ENCODE measurements at regions not wholly inside any gene's neighbourhood (a gene's known extent, or its start where the extent isn't known, plus 50 kb on each side); places are given as distances from the start of the nearest gene placed in this dataset.

DNA sequence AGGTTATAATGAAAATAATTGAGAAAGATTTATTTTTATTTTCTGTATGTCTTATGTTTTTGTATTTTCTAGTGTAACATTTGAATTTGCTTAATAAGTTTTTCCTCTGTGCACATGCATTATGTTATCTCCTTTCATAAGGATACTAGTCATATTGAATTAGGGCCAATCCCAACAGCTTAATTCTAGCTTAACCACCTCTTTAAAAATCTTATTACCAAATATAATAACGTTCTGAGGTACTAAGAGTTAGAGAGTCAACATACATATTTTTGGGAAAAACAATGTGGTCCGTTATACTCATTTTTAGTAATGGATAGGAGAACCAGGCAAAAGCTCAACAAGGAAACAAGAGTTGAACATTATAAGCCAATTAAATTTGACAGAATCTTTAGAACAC is 845.6 kb upstream of the SEL1L start:
- TF ChIP-seq, protein P1, sequence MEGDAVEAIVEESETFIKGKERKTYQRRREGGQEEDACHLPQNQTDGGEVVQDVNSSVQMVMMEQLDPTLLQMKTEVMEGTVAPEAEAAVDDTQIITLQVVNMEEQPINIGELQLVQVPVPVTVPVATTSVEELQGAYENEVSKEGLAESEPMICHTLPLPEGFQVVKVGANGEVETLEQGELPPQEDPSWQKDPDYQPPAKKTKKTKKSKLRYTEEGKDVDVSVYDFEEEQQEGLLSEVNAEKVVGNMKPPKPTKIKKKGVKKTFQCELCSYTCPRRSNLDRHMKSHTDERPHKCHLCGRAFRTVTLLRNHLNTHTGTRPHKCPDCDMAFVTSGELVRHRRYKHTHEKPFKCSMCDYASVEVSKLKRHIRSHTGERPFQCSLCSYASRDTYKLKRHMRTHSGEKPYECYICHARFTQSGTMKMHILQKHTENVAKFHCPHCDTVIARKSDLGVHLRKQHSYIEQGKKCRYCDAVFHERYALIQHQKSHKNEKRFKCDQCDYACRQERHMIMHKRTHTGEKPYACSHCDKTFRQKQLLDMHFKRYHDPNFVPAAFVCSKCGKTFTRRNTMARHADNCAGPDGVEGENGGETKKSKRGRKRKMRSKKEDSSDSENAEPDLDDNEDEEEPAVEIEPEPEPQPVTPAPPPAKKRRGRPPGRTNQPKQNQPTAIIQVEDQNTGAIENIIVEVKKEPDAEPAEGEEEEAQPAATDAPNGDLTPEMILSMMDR (IDR thresholded peaks at IDR 0.05), result no peak
- H3K36me3 ChIP-seq (ENCODE audit: insufficient read depth, low read length), result no peaks in the 10 kb centered on the region
- H3K4me3 ChIP-seq (ENCODE audit: low read length), result no peak overlapping the region
- H3K36me3 Mint-ChIP-seq (ENCODE audit: low read depth), result no peaks in the 10 kb centered on the region
- peaks cover 13% of the 10 kb centered on the region for H3K9me3 Mint-ChIP-seq
- CTCF ChIA-PET, result no interaction called here
- no peak overlapping the region for H3K27ac Mint-ChIP-seq
- no peaks in the 10 kb centered on the region for H3K27me3 Mint-ChIP-seq
- ATAC-seq (ENCODE audit: poor library complexity) (no peak), DNase-seq (no peak)
- no peak overlapping the region for H3K27ac ChIP-seq (ENCODE audit: low read depth in 1 of 2, low read length in 2 of 2)
- H3K27me3 ChIP-seq (ENCODE audit: control insufficient read depth in 1 of 2, insufficient read depth in 2 of 2, low read length in 2 of 2), result no peaks in the 10 kb centered on the region
- no peak overlapping the region for H3K4me3 Mint-ChIP-seq
- no peaks in the 10 kb centered on the region for H3K4me1 ChIP-seq (ENCODE audit: insufficient read depth, low read length)
- no peaks in the 10 kb centered on the region for H3K4me1 Mint-ChIP-seq (ENCODE audit: low read depth)
- intact Hi-C loops (cut with DNase I, micrococcal nuclease), result no loop called here
- POLR2A ChIA-PET, result no interaction called here
- no peaks in the 10 kb centered on the region for H3K9me3 ChIP-seq (ENCODE audit: control insufficient read depth in 1 of 2, insufficient read depth in 1 of 2, low read length in 2 of 2)

DNA sequence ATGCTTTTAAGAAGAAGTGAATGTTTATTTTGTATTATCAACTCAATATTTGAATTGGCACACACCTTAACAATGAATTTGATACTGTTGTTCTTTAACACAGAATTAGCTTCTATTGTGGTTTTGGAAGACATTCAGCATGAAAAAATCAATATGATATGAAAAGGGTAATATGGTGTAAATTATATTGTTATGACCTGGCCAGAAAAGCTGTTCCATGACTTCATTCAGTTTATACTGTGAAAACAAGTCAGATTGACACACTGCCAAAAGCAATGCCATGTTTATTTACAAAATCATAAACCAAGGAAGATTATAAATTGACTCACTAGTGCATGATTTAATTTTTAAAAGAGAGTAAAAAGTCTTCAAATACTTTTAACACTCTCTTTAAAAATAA is 851.4 kb upstream of the SEL1L start:
- no peaks in the 10 kb centered on the region for H3K27me3 ChIP-seq (ENCODE audit: control insufficient read depth in 1 of 2, insufficient read depth in 2 of 2, low read length in 2 of 2)
- H3K4me3 ChIP-seq (ENCODE audit: low read length), result no peak overlapping the region
- Mint-ChIP-seq H3K27ac (no peak overlapping the region), H3K4me1 (ENCODE audit: low read depth) (no peaks in the 10 kb centered on the region), H3K4me3 (no peak overlapping the region), H3K36me3 (ENCODE audit: low read depth) (no peaks in the 10 kb centered on the region), H3K27me3 (no peaks in the 10 kb centered on the region), H3K9me3 (peaks cover 3% of the 10 kb centered on the region)
- CTCF ChIA-PET, result no interaction called here
- ATAC-seq (ENCODE audit: poor library complexity) (no peak), DNase-seq (no peak)
- intact Hi-C loops (cut with DNase I, micrococcal nuclease), result no loop called here
- POLR2A ChIA-PET, result no interaction called here
- H3K9me3 ChIP-seq (ENCODE audit: control insufficient read depth in 1 of 2, insufficient read depth in 1 of 2, low read length in 2 of 2), result peaks cover 0 to 2% of the 10 kb centered on the region in 2 experiments
- TF ChIP-seq, protein P1 (IDR thresholded peaks at IDR 0.05), result no peak
- no peak overlapping the region for H3K27ac ChIP-seq (ENCODE audit: low read depth in 1 of 2, low read length in 2 of 2)
- H3K4me1 ChIP-seq (ENCODE audit: insufficient read depth, low read length), result no peaks in the 10 kb centered on the region
- H3K36me3 ChIP-seq (ENCODE audit: insufficient read depth, low read length), result no peaks in the 10 kb centered on the region

DNA sequence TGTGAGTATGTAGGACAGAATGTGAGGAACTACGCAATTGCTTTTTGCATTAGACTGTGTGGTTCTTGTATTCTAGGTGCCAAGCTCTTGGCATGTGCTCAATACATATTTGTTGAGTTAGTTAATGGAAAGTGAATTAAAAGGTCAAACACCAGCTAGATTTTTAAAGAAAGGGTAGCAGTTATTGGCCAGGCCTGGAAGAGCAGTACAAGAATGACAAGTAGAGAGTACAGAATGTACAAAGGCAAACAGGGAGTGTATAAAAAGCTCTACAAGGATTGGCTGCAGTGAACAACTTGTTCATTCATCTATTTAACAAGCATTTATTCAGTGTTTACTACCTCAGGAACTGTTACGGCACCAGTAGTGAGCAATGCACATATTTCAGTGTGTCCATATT is 854.0 kb upstream of the SEL1L start:
- no peaks in the 10 kb centered on the region for H3K4me1 Mint-ChIP-seq (ENCODE audit: low read depth)

More for the DNA sequence above, 854.0 kb upstream of the SEL1L start:
- DNase-seq (no peak), ATAC-seq (ENCODE audit: poor library complexity) (no peak)
- intact Hi-C loops (cut with DNase I, micrococcal nuclease), result no loop called here
- CTCF ChIA-PET, result no interaction called here
- Histone ChIP-seq H3K27ac (ENCODE audit: low read depth in 1 of 2, low read length in 2 of 2) (no peak overlapping the region), H3K4me3 (ENCODE audit: low read length) (no peak overlapping the region), H3K27me3 (ENCODE audit: control insufficient read depth in 1 of 2, insufficient read depth in 2 of 2, low read length in 2 of 2) (no peaks in the 10 kb centered on the region), H3K36me3 (ENCODE audit: insufficient read depth, low read length) (no peaks in the 10 kb centered on the region), H3K9me3 (ENCODE audit: control insufficient read depth in 1 of 2, insufficient read depth in 1 of 2, low read length in 2 of 2) (peaks cover 0 to 4% of the 10 kb centered on the region in 2 experiments), H3K4me1 (ENCODE audit: insufficient read depth, low read length) (no peaks in the 10 kb centered on the region)
- TF ChIP-seq, protein P1 (IDR thresholded peaks at IDR 0.05), result no peak
- no peak overlapping the region for H3K4me3 Mint-ChIP-seq
- POLR2A ChIA-PET, result no interaction called here
- peaks cover 3% of the 10 kb centered on the region for H3K9me3 Mint-ChIP-seq
- H3K27ac Mint-ChIP-seq, result no peak overlapping the region
- no peaks in the 10 kb centered on the region for H3K36me3 Mint-ChIP-seq (ENCODE audit: low read depth)
- no peaks in the 10 kb centered on the region for H3K27me3 Mint-ChIP-seq

Measured in CD4-positive, alpha-beta T cell (primary cell).